Fibroblast of lung (primary cell): ENCODE measurements at regions not wholly inside any gene's neighbourhood (a gene's known extent, or its start where the extent isn't known, plus 50 kb on each side); places are given as distances from the start of the nearest gene placed in this dataset.

ENCODE experiments used
- EZH2 ChIP-seq: IDR thresholded peaks from 2 replicates; pipeline ENCODE4 v1.5.1; 2012; ENCODE audit warnings: low read length, control low read depth, mild to moderate bottlenecking; ENCODE audit errors: missing control alignments
- TF ChIP-seq, protein P1 (sequence below), 2 donors: IDR thresholded peaks in 1 of 2; conservative IDR thresholded peaks in 1 of 2; 1 replicate in 1 of 2; 2 replicates in 1 of 2; pipeline ENCODE4 v1.5.1; 2011 to 2012; ENCODE audit warnings: low read length in 2 of 2, control low read depth in 1 of 2, inconsistent platforms in 1 of 2, low read depth in 1 of 2, mild to moderate bottlenecking in 1 of 2

DNA sequence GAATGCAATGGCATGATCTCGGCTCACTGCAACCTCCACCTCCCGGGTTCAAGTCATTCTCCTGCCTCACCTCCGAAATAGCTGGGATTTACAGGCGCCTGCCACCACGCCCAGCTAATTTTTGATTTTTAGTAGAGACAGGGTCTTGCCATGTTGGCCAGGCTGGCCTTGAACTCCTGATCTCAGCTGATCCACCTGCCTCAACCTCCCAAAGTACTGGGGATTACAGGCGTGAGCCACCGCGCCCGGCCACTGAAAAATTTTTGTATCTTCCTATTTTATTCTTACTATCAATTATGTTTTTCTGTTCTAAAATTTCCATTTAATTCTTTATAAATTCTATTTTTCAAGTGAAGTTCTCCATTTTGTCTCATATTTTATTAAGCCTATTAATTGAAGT lies 730.4 kb downstream of the EDEM1 start:
- TF ChIP-seq, protein P1, sequence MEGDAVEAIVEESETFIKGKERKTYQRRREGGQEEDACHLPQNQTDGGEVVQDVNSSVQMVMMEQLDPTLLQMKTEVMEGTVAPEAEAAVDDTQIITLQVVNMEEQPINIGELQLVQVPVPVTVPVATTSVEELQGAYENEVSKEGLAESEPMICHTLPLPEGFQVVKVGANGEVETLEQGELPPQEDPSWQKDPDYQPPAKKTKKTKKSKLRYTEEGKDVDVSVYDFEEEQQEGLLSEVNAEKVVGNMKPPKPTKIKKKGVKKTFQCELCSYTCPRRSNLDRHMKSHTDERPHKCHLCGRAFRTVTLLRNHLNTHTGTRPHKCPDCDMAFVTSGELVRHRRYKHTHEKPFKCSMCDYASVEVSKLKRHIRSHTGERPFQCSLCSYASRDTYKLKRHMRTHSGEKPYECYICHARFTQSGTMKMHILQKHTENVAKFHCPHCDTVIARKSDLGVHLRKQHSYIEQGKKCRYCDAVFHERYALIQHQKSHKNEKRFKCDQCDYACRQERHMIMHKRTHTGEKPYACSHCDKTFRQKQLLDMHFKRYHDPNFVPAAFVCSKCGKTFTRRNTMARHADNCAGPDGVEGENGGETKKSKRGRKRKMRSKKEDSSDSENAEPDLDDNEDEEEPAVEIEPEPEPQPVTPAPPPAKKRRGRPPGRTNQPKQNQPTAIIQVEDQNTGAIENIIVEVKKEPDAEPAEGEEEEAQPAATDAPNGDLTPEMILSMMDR (conservative IDR thresholded peaks at IDR 0.05 in 1 of 2, IDR thresholded peaks at IDR 0.05 in 1 of 2; ENCODE audit: low read depth in 1 of 2, low read length in 2 of 2) = no peak
- no peak for TF ChIP-seq EZH2
